ENCODE measurements at regions not wholly inside any gene's neighbourhood (a gene's known extent, or its start where the extent isn't known, plus 50 kb on each side); places are given as distances from the start of the nearest gene placed in this dataset.

DNA sequence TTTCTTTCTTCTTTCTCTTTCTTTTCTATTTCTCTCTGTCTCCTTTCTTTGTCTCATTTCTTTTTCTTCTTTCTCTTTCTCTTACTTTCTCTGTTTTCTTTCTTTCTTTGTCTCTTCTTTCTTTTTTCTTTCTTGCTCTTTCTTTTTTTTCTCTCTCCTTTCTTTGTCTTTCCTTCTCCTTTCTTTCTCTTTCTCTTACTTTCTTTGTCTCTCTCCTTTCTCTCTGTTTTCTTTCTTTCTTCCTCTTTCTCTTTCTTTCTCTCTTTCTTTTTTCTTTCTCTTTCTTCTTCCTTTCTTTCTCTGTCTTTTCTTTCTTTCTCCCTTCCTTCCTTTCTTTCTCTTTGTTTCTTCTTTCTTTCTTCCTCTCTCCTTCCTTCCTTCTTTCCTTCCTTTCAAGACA is 184.8 kb downstream of the CRLF2 start:
- TF ChIP-seq, protein P1, sequence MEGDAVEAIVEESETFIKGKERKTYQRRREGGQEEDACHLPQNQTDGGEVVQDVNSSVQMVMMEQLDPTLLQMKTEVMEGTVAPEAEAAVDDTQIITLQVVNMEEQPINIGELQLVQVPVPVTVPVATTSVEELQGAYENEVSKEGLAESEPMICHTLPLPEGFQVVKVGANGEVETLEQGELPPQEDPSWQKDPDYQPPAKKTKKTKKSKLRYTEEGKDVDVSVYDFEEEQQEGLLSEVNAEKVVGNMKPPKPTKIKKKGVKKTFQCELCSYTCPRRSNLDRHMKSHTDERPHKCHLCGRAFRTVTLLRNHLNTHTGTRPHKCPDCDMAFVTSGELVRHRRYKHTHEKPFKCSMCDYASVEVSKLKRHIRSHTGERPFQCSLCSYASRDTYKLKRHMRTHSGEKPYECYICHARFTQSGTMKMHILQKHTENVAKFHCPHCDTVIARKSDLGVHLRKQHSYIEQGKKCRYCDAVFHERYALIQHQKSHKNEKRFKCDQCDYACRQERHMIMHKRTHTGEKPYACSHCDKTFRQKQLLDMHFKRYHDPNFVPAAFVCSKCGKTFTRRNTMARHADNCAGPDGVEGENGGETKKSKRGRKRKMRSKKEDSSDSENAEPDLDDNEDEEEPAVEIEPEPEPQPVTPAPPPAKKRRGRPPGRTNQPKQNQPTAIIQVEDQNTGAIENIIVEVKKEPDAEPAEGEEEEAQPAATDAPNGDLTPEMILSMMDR (conservative IDR thresholded peaks at IDR 0.05 in 1 of 2, IDR thresholded peaks at IDR 0.05 in 1 of 2; ENCODE audit: extremely low read depth in 1 of 2, insufficient read depth in 1 of 2, low read depth in 1 of 2, low read length in 2 of 2): no peak
- no peak for TF ChIP-seq EZH2 (IDR thresholded peaks at IDR 0.05; ENCODE audit: borderline replicate concordance, low read length)

Measured in mammary epithelial cell (primary cell).